ENCODE measurements at regions not wholly inside any gene's neighbourhood (a gene's known extent, or its start where the extent isn't known, plus 50 kb on each side); places are given as distances from the start of the nearest gene placed in this dataset.
"Not testable (repeated sequence)": the region's sequence is repeated elsewhere in the genome, so short reads cannot be mapped to it uniquely, and the experiment has no call there.

- TF ChIP-seq, protein P1, sequence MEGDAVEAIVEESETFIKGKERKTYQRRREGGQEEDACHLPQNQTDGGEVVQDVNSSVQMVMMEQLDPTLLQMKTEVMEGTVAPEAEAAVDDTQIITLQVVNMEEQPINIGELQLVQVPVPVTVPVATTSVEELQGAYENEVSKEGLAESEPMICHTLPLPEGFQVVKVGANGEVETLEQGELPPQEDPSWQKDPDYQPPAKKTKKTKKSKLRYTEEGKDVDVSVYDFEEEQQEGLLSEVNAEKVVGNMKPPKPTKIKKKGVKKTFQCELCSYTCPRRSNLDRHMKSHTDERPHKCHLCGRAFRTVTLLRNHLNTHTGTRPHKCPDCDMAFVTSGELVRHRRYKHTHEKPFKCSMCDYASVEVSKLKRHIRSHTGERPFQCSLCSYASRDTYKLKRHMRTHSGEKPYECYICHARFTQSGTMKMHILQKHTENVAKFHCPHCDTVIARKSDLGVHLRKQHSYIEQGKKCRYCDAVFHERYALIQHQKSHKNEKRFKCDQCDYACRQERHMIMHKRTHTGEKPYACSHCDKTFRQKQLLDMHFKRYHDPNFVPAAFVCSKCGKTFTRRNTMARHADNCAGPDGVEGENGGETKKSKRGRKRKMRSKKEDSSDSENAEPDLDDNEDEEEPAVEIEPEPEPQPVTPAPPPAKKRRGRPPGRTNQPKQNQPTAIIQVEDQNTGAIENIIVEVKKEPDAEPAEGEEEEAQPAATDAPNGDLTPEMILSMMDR (IDR thresholded peaks at IDR 0.05), result no peak
- H3K27ac Mint-ChIP-seq, result no peak overlapping the region
- H3K36me3 Mint-ChIP-seq (ENCODE audit: low read depth), result peaks cover 6% of the 10 kb centered on the region
- no peaks in the 10 kb centered on the region for H3K4me1 Mint-ChIP-seq (ENCODE audit: low read depth)
- no peak for DNase-seq
- peaks cover 19% of the 10 kb centered on the region for H3K9me3 Mint-ChIP-seq
- no peaks in the 10 kb centered on the region for H3K27me3 Mint-ChIP-seq (ENCODE audit: insufficient read depth)
- H3K4me3 Mint-ChIP-seq, result no peak overlapping the region
Measured at GRCh38 chr1:125118147-125118993, 3933.6 kb downstream of the SRGAP2C start.

DNA sequence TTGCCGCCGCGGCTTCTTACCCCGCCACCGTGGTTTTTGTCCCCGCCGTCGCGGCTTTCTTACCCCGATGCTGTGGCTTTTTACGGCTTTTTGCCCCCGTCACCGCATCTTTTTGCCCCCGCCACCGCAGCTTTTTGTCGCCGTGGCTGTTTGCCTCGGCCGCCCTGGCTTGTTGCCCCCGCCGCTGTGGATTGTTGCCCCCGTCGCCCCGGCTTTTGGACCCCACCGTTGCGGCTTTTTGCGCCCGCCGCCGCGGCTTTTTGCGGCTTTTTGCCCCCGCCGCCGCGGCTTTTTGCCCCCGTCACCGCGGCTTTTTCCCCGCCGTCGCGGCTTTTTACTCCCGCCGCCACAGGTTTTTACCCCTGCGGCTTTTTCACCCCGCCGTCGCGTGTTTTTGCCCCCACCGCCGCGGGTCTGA, 3934.3 kb downstream of the SRGAP2C start:
- peaks cover 6% of the 10 kb centered on the region for H3K36me3 Mint-ChIP-seq (ENCODE audit: low read depth)
- peaks cover 26% of the 10 kb centered on the region for H3K9me3 Mint-ChIP-seq
- H3K27me3 Mint-ChIP-seq (ENCODE audit: insufficient read depth), result no peaks in the 10 kb centered on the region
- TF ChIP-seq, protein P1 (IDR thresholded peaks at IDR 0.05), result no peak
- DNase-seq, result no peak
- no peak overlapping the region for H3K4me3 Mint-ChIP-seq
- no peak overlapping the region for H3K27ac Mint-ChIP-seq
- H3K4me1 Mint-ChIP-seq (ENCODE audit: low read depth), result no peaks in the 10 kb centered on the region

GRCh38 chr1:125119566-125120205, 3934.9 kb downstream of the SRGAP2C start:
- DNase-seq; H3K4me3 Mint-ChIP-seq; H3K4me1 Mint-ChIP-seq (ENCODE audit: low read depth); H3K36me3 Mint-ChIP-seq (ENCODE audit: low read depth); H3K27me3 Mint-ChIP-seq (ENCODE audit: insufficient read depth); H3K27ac Mint-ChIP-seq: not testable (repeated sequence)
- peaks cover 30% of the 10 kb centered on the region for H3K9me3 Mint-ChIP-seq

GRCh38 chr1:125122579-125122978, 3937.8 kb downstream of the SRGAP2C start:
- not testable (repeated sequence) for H3K27me3 Mint-ChIP-seq (ENCODE audit: insufficient read depth); DNase-seq; H3K27ac Mint-ChIP-seq; H3K36me3 Mint-ChIP-seq (ENCODE audit: low read depth); H3K4me3 Mint-ChIP-seq; H3K4me1 Mint-ChIP-seq (ENCODE audit: low read depth)
- H3K9me3 Mint-ChIP-seq, result peaks cover 42% of the 10 kb centered on the region

Measured in HFFc6 (cell line).